ENCODE measurements at regions not wholly inside any gene's neighbourhood (a gene's known extent, or its start where the extent isn't known, plus 50 kb on each side); places are given as distances from the start of the nearest gene placed in this dataset.

DNA sequence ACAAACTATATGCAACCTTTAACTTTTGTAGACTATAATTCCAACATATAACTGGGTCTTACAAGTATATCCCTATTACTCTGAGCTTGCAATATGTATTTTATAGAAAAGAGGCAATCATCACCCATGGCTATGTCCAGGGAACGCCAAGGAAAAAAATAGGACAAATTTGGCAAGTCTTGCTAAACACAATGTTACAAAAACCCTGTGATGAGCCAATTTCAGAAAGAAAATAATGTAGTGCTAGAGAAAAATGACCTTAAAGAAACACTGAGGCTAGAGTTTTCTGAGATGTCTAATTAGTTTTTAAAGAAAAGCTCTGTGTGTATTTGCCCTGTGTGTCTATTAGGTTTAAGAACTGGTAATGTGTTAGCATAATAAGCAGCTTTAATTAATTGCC, 68.0 kb upstream of the FREM2 start:
- DNase-seq, result no peak

DNA sequence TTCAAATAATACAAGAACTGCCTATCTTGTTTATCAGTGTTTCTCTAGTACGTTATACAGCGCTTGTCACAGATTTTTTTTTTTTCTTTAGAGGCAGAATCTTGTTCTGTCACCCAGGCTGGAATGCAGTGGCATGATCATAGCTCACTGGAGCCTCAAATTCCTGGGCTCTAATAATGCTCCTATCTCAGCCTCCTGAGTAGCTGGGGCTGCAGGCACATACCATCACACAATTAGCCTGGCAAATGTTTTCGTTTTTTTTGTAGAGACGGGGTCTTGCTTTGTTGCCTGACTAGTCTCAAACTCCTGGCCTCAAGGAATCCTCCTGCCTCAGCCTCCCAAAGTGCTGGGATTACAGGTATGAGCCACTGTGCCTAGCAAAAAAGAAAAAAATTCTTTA, 66.0 kb upstream of the FREM2 start:
- DNase-seq, result no peak

DNA sequence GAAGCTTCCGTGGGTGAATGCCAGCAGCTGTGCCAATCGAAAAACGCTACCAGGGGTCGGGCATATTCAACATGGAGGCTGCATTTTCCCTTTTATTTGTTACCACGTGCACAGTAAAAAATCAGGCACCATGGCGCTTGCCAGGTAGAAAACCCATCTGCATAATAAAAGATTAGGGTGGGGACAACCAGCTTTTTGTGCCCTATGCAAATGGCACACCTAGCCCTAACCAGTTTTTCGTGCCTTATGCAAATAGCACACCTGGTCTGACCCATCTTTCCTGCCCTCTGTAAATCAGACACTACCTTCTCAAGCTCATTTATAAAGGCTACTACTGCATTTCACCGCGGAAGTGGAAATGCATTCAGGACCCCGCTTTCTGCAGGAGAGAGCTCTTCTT, 62.1 kb upstream of the FREM2 start:
- DNase-seq, result no peak

DNA sequence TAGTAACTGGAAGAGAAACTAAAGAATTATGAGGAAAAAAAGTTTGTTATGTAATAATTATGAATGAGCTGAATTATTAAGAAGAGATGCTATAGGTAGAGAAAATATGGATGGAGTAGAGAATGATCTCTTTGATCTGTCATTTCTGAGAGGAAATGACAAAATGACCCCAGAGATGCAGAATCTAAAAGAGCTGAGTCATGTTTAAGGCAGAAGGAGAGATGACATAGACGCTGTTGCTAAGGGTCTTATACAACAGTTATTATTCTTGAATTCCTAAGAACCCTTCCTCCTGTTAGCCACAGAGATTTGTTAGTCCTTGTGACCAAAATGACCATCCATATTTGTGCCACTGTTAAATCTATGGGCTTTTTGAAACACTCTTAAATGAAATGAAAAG, 58.3 kb upstream of the FREM2 start:
- DNase-seq, result no peak

DNA sequence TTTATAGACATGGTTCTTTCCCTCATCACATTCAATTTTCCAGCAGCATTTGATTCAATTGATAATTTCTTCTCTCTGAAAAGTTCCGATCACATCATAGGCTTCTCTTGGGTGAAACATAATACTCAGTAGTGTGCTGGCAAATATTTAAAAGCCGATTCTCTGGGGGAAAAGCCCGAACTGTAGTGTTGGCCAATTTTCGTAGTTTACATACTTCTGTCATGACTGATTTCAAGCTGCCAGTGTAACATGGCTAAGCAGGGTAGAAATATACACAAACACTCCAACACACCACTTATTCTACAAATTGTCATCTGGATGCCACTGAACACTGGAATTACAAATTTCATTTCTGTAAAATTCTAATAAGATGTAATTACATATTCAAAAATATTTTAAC, 56.1 kb upstream of the FREM2 start:
- DNase-seq, result no peak

DNA sequence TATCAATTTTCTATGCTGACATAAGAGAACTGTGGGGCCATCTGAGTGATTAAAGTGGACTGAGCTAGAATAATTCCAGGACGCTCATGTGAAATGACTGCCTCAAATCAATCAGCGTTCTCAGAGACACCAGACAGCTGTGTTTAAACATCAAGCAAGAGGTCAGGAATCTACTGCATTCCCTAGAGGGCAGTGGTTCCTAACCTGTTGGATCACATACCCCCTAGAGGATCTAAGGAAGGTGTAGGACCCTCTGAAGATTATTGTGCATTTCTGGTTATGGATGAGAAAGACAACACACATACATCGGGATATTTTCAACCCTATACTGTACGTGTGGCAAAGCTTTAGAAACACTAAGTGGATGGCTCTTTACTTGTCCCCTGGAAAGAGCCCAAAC, 51.8 kb upstream of the FREM2 start:
- no peak for DNase-seq

DNA sequence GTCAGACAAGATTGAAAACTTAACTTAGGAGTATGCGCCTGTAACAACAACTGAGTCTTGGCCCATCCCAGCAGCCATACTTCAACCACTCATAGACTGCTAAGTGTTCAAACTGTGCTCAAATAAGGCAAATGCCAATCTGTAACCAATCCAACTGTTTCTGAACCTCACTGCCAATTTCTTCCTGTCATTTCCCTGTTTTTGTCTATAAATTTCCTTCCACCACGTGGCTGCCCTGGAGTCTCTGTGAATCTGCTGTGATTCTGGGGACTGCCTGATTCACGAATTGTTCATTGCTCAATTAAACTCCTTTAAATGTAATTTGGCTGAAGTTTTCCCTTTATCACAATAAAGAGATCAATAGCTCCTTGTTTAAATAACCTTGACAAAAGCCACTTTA, 50.8 kb upstream of the FREM2 start:
- DNase-seq, result no peak

DNA sequence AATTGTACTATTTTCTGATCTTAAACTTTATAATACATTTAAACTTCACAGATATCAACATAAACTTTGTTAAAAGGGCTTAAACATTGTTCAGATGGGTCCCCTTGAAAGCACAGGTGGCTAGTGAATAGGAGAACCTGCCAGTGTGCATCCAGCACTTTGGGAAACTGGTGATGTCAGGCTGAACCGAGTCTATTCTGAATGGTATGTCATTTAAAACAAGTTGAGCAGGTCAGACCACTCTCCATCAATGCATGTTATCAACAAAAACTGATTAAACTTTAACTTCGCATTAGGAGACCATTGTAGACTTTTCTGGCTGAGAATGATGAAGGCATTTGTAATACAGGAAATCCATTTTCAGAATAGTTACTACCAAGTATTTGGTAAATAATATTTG, 50.1 kb upstream of the FREM2 start:
- no peak for DNase-seq

Measured in right hindlimb (tissue), 1 donor.